HG03064 (cell line): ENCODE measurements at regions not wholly inside any gene's neighbourhood (a gene's known extent, or its start where the extent isn't known, plus 50 kb on each side); places are given as distances from the start of the nearest gene placed in this dataset.

Experiments
- ATAC-seq: cut with Tn5 transposase; IDR thresholded peaks from one replicate; pipeline ENCODE4 v1.9.1; 2021; ENCODE audit warnings: low read depth; ENCODE audit not compliant: unreplicated experiment

- ATAC-seq: no peak
These were observed 204.1 kb upstream of the NFE2L3 start for GRCh38 chr7:25947669-25948516.

GRCh38 chr7:25949736-25950487, 202.1 kb upstream of the NFE2L3 start:
- no peak for ATAC-seq

GRCh38 chr7:25950488-25951413, 201.2 kb upstream of the NFE2L3 start:
- ATAC-seq: peak; percentile 85

- ATAC-seq: peak; percentile 49
These were observed 200.4 kb upstream of the NFE2L3 start for GRCh38 chr7:25951414-25952260.

- no peak for ATAC-seq
These were observed 199.5 kb upstream of the NFE2L3 start for GRCh38 chr7:25952261-25953057.

- no peak for ATAC-seq
These were observed 198.1 kb upstream of the NFE2L3 start for GRCh38 chr7:25953859-25954258.

GRCh38 chr7:25954395-25954794, 197.6 kb upstream of the NFE2L3 start:
- no peak for ATAC-seq

- ATAC-seq: no peak
These were observed 192.7 kb upstream of the NFE2L3 start for GRCh38 chr7:25959168-25959734.

- no peak for ATAC-seq
These were observed 188.3 kb upstream of the NFE2L3 start for GRCh38 chr7:25963733-25964132.

- ATAC-seq: peak; percentile 28
These were observed 187.5 kb upstream of the NFE2L3 start for GRCh38 chr7:25964483-25964991.

GRCh38 chr7:25965405-25966123, 186.4 kb upstream of the NFE2L3 start:
- ATAC-seq: no peak

GRCh38 chr7:25966469-25966868, 185.5 kb upstream of the NFE2L3 start:
- no peak for ATAC-seq

GRCh38 chr7:25967278-25968204, 184.5 kb upstream of the NFE2L3 start:
- peak; percentile 22 for ATAC-seq

- ATAC-seq: peak; percentile 56
These were observed 183.6 kb upstream of the NFE2L3 start for GRCh38 chr7:25968205-25968993.

GRCh38 chr7:25970356-25970755, 181.6 kb upstream of the NFE2L3 start:
- ATAC-seq: no peak

GRCh38 chr7:25970911-25971310, 181.1 kb upstream of the NFE2L3 start:
- ATAC-seq: no peak
